Endothelial cell of umbilical vein (primary cell): ENCODE measurements at regions not wholly inside any gene's neighbourhood (a gene's known extent, or its start where the extent isn't known, plus 50 kb on each side); places are given as distances from the start of the nearest gene placed in this dataset.

Experiments
- BruUV-seq: library from RNA; stranded (reverse); fragments of 400-500 nt; replicated peaks from 2 replicates; lab custom pipeline; 2021; lab: Mats Ljungman, UMichigan
- CTCF ChIA-PET: fragments of 300-600, 350-600 bp; sonication (Branson Sonifier 250); formaldehyde crosslinking; loops from one replicate; lab custom pipeline; 2021; ENCODE audit warnings: antibody characterized with exemption, inconsistent platforms; lab: Charles Lee
- POLR2A ChIA-PET: fragments of 300-600, 350-600 bp; sonication (Branson Sonifier 250); formaldehyde crosslinking; loops from one replicate; lab custom pipeline; 2021; ENCODE audit warnings: antibody characterized with exemption, inconsistent platforms; lab: Charles Lee
- DNase-seq: peaks from one replicate; pipeline ENCODE4 v3.0.0-alpha.2; 2011; ENCODE audit warnings: low read depth, low spot score
- FAIRE-seq: peaks from 2 replicates; lab custom pipeline; 2011; peaks lifted over from hg19 to GRCh38; lab: Jason Lieb, UNC
- H2AFZ ChIP-seq: 2 replicates; pipeline ENCODE4 v1.6.0; 2012; ENCODE audit warnings: low read depth, low read length, control low read depth, inconsistent platforms
- H3K27ac ChIP-seq: 2 replicates; pipeline ENCODE4 v1.5.1; 2011; ENCODE audit warnings: low read depth, mild to moderate bottlenecking, control low read depth, low read length, moderate library complexity; ENCODE audit not compliant: insufficient read depth
- H3K27me3 ChIP-seq, 2 experiments: 2 replicates each; pipeline versions ENCODE4 v1.6.0 to v1.6.1; 2011; ENCODE audit warnings: low read length in 2 of 2, mixed read lengths in 1 of 2; ENCODE audit not compliant: control insufficient read depth in 2 of 2, insufficient read depth in 2 of 2
- H3K36me3 ChIP-seq, 2 experiments: 2 replicates in 1 of 2; 3 replicates in 1 of 2; pipeline ENCODE4 v1.5.1; 2011; ENCODE audit warnings: low read length in 2 of 2, mild to moderate bottlenecking in 1 of 2, moderate library complexity in 1 of 2; ENCODE audit not compliant: control insufficient read depth in 2 of 2, insufficient read depth in 2 of 2; ENCODE audit errors: extremely low read depth in 1 of 2
- H3K4me1 ChIP-seq: 3 replicates; pipeline ENCODE4 v1.5.1; 2011; ENCODE audit warnings: mild to moderate bottlenecking, low read length; ENCODE audit not compliant: control insufficient read depth, insufficient read depth; ENCODE audit errors: extremely low read depth
- H3K4me2 ChIP-seq: 2 replicates; pipeline ENCODE4 v1.6.1; 2011; ENCODE audit warnings: low read length, control low read depth, mixed read lengths; ENCODE audit not compliant: insufficient read depth
- H3K4me3 ChIP-seq, 3 experiments: fragments of 200-600 bp in 1 of 3; sonication (generic), shearing (Covaris generic) in 1 of 3; replicated peaks in 1 of 3; 2 replicates each; pipeline ENCODE4 v1.5.1; 2011 to 2016; ENCODE audit warnings: control low read depth in 3 of 3, low read length in 3 of 3, mild to moderate bottlenecking in 2 of 3, inconsistent platforms in 1 of 3, low read depth in 1 of 3, moderate library complexity in 1 of 3; ENCODE audit not compliant: insufficient read depth in 1 of 3
- H3K79me2 ChIP-seq: 2 replicates; pipeline ENCODE4 v1.6.0; 2012; ENCODE audit warnings: low read length, inconsistent platforms; ENCODE audit not compliant: control insufficient read depth, insufficient read depth
- H3K9ac ChIP-seq: replicated peaks from 2 replicates; pipeline ENCODE3; 2011; ENCODE audit warnings: low read length, control low read depth; ENCODE audit not compliant: insufficient read depth; ENCODE audit errors: extremely low read depth
- H3K9me1 ChIP-seq: replicated peaks from 3 replicates; pipeline ENCODE4 v1.6.0; 2011; ENCODE audit warnings: mild to moderate bottlenecking, low read length; ENCODE audit not compliant: control insufficient read depth, insufficient read depth; ENCODE audit errors: extremely low read depth
- H3K9me3 ChIP-seq: replicated peaks from 2 replicates; pipeline ENCODE4 v1.5.1; 2012; ENCODE audit warnings: low read length, inconsistent platforms; ENCODE audit not compliant: control insufficient read depth, insufficient read depth
- H4K20me1 ChIP-seq: replicated peaks from 2 replicates; pipeline ENCODE3; 2011; ENCODE audit warnings: mild to moderate bottlenecking, low read length; ENCODE audit not compliant: control insufficient read depth, insufficient read depth; ENCODE audit errors: extremely low read depth
- EZH2 ChIP-seq: IDR thresholded peaks from 2 replicates; pipeline ENCODE4 v1.6.1; 2012; ENCODE audit warnings: borderline replicate concordance, low read depth, mild to moderate bottlenecking, moderate library complexity, low read length, inconsistent platforms; ENCODE audit not compliant: severe bottlenecking
- FOS ChIP-seq: IDR thresholded peaks from 2 replicates; pipeline ENCODE4 v1.6.1; 2011; ENCODE audit warnings: mild to moderate bottlenecking, low read length, moderate library complexity, borderline replicate concordance; ENCODE audit not compliant: insufficient read depth
- GATA2 ChIP-seq: IDR thresholded peaks from 2 replicates; pipeline ENCODE4 v1.7.0; 2011; ENCODE audit warnings: low read depth, mild to moderate bottlenecking, moderate library complexity, mixed read lengths, low read length; ENCODE audit not compliant: insufficient read length, insufficient read depth
- JUN ChIP-seq: IDR thresholded peaks from 2 replicates; pipeline ENCODE4 v1.6.1; 2011; ENCODE audit warnings: borderline replicate concordance, low read depth; ENCODE audit not compliant: insufficient read length, insufficient read depth
- MYC ChIP-seq: IDR thresholded peaks from one replicate; pipeline ENCODE4 v1.6.1; 2011; ENCODE audit warnings: mild to moderate bottlenecking, low read depth, low read length
- POLR2A ChIP-seq: IDR thresholded peaks from 2 replicates; pipeline ENCODE4 v1.6.1; 2012; ENCODE audit warnings: low read depth, mild to moderate bottlenecking, control low read depth, low read length
- POLR2AphosphoS5 ChIP-seq: IDR thresholded peaks from 2 replicates; pipeline ENCODE4 v1.6.1; 2012; ENCODE audit warnings: low read depth, mild to moderate bottlenecking, control low read depth, low read length, moderate library complexity; ENCODE audit not compliant: insufficient read depth
- dilution Hi-C: fragments of 300-500 bp; cut with MboI; formaldehyde crosslinking; loops from one replicate; pipeline ENCODE4 v1.15.0; 2019; ENCODE audit warnings: low sequenced_read_pairs; ENCODE audit not compliant: extremely low pct_ligation_motif_present
- intact Hi-C: fragments of 100-400 bp; cut with micrococcal nuclease; formaldehyde crosslinking; loops from one replicate; pipeline ENCODE4 v1.10.0; 2022
- TF ChIP-seq, protein P1 (sequence below), 2 donors: IDR thresholded peaks; 1 replicate in 1 of 2; 2 replicates in 1 of 2; pipeline ENCODE4 v1.5.1; 2011; ENCODE audit warnings: low read length in 2 of 2, mild to moderate bottlenecking in 2 of 2, moderate library complexity in 2 of 2, control low read depth in 1 of 2, inconsistent platforms in 1 of 2, low read depth in 1 of 2; ENCODE audit not compliant: insufficient read depth in 1 of 2; ENCODE audit errors: extremely low read depth in 1 of 2
- TF ChIP-seq, protein P2 (sequence below): IDR thresholded peaks from 2 replicates; pipeline ENCODE4 v1.6.1; 2011; ENCODE audit not compliant: insufficient read depth, insufficient read length

DNA sequence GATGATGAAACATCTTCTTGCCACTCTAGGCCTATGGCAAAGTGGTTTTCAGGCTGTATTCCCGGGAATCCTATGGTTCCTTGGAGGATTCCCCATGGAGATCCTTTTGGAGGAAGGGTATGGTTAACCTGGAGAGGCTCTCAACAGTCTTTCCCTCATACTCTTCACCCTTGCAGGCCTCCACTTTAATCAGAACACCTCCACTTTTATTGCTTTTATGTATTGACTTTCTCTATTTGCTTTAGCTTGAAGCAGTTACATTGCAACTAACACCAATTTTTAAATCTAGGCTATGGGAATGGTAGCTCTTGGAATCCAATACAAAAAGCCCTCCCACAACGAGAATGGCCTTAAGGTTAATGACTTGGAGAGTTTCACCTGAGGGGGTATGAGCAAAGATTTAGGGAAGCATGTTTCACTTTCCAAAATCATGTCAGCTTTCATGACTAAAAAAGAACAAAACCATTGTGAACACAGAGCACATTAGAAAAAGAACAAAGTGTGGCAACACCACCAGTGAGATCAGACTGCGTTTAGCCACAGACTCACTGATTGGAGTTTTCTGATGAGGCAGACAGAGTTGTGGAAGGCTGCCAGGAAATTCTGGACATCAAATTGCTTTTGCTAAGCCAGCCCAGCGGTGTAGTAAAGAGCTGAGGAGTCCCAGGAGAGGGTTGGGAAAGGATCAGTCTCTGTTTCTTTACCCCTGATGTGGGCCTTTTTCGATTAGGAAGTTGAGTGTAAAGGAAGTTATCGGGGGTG is 130.4 kb upstream of the BMPER start:
- DNase-seq = no peak
- TF ChIP-seq FOS = no peak
- Histone ChIP-seq H3K36me3 (no peaks in the 10 kb centered on the region), H3K27ac (no peak overlapping the region), H3K4me3 (no peak overlapping the region), H3K4me1 (peaks cover 6% of the 10 kb centered on the region), H3K79me2 (no peaks in the 10 kb centered on the region), H3K27me3 (no peaks in the 10 kb centered on the region), H2AFZ (no peak overlapping the region), H3K9me1 (no peaks in the 10 kb centered on the region), H3K9ac (no peak overlapping the region), H4K20me1 (no peaks in the 10 kb centered on the region), H3K9me3 (no peaks in the 10 kb centered on the region), H3K4me2 (no peak overlapping the region)
- intact Hi-C loops (no loop called here), dilution Hi-C loops (no loop called here)
- no TSS peak for BruUV-seq
- FAIRE-seq = no peak
- ChIA-PET CTCF (no interaction called here), POLR2A (no interaction called here)

DNA sequence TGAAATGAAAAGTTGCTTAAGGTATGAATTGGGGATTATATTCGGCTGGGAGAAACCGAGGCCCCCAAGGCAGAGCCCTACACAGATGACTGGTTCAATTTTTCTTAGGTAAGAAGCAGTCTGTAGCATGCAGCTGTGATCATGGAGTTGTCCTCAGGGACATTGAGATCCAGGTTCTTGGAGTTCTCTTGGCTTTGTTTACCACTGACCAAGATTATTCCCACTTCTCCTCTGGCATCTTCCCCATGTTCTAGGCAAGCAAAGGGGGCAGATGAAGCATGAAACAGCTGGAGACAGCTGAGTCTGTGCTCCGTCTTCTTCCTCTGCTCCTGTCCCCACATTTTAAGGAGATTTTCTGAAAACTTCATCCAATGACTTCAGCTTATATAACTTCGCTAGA is 129.5 kb upstream of the BMPER start:
- Histone ChIP-seq H3K9ac (no peak overlapping the region), H3K4me2 (no peak overlapping the region), H3K9me1 (no peaks in the 10 kb centered on the region), H3K4me1 (peaks cover 6% of the 10 kb centered on the region), H3K79me2 (no peaks in the 10 kb centered on the region), H3K27me3 (no peaks in the 10 kb centered on the region), H3K9me3 (no peaks in the 10 kb centered on the region), H3K4me3 (no peak overlapping the region), H2AFZ (no peak overlapping the region), H3K36me3 (no peaks in the 10 kb centered on the region), H3K27ac (no peak overlapping the region), H4K20me1 (no peaks in the 10 kb centered on the region)
- dilution Hi-C loops (no loop called here), intact Hi-C loops (no loop called here)
- POLR2A ChIA-PET = no interaction called here
- FAIRE-seq = no peak
- no TSS peak for BruUV-seq
- CTCF ChIA-PET = interaction anchor here (1.5 kb wide), 1 partner anchor 14 kb away, joined by 6 read pairs; no protein-coding TSS in a partner anchor
- TF ChIP-seq POLR2A (no peak), MYC (no peak), EZH2 (no peak), FOS (no peak), GATA2 (no peak), JUN (no peak), POLR2AphosphoS5 (no peak)
- TF ChIP-seq, protein P1, sequence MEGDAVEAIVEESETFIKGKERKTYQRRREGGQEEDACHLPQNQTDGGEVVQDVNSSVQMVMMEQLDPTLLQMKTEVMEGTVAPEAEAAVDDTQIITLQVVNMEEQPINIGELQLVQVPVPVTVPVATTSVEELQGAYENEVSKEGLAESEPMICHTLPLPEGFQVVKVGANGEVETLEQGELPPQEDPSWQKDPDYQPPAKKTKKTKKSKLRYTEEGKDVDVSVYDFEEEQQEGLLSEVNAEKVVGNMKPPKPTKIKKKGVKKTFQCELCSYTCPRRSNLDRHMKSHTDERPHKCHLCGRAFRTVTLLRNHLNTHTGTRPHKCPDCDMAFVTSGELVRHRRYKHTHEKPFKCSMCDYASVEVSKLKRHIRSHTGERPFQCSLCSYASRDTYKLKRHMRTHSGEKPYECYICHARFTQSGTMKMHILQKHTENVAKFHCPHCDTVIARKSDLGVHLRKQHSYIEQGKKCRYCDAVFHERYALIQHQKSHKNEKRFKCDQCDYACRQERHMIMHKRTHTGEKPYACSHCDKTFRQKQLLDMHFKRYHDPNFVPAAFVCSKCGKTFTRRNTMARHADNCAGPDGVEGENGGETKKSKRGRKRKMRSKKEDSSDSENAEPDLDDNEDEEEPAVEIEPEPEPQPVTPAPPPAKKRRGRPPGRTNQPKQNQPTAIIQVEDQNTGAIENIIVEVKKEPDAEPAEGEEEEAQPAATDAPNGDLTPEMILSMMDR (IDR thresholded peaks at IDR 0.05; ENCODE audit: extremely low read depth in 1 of 2, insufficient read depth in 1 of 2, low read depth in 1 of 2, low read length in 2 of 2) = no peak
- TF ChIP-seq, protein P2, sequence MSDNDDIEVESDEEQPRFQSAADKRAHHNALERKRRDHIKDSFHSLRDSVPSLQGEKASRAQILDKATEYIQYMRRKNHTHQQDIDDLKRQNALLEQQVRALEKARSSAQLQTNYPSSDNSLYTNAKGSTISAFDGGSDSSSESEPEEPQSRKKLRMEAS = no peak
- no peak for DNase-seq
